ENCODE measurements at regions not wholly inside any gene's neighbourhood (a gene's known extent, or its start where the extent isn't known, plus 50 kb on each side); places are given as distances from the start of the nearest gene placed in this dataset.
A peak's percentile ranks its signal among the peaks of the same experiment; 100 is the strongest.

- Histone ChIP-seq H2AFZ (ENCODE audit: low read depth, low read length) (no peak overlapping the region), H3K36me3 (ENCODE audit: control insufficient read depth in 1 of 2, insufficient read depth in 2 of 2, low read depth in 1 of 2, low read length in 2 of 2) (no peaks in the 10 kb centered on the region), H3K4me1 (ENCODE audit: control insufficient read depth, insufficient read depth, low read depth, low read length) (no peaks in the 10 kb centered on the region), H2BK5ac (ENCODE audit: low read depth, low read length, poor library complexity, severe bottlenecking) (no peak overlapping the region), H3K27ac (ENCODE audit: low read length, poor library complexity, severe bottlenecking) (no peak overlapping the region), H3K4ac (ENCODE audit: low read depth in 1 of 2, low read length in 2 of 2) (no peak overlapping the region), H4K8ac (ENCODE audit: low read length) (no peak overlapping the region), H3K14ac (ENCODE audit: low read length in 2 of 2) (no peak overlapping the region), H3K79me1 (replicated peaks; ENCODE audit: low read length, poor library complexity, severe bottlenecking) (no peaks in the 10 kb centered on the region), H2BK12ac (ENCODE audit: low read length in 2 of 2) (no peak overlapping the region), H3K23ac (ENCODE audit: low read length in 2 of 2) (no peak overlapping the region), H2BK15ac (ENCODE audit: low read depth, poor library complexity, severe bottlenecking) (no peak overlapping the region), H4K91ac (ENCODE audit: low read length) (no peak overlapping the region), H3K9me3 (ENCODE audit: control insufficient read depth, low read length) (no peaks in the 10 kb centered on the region), H3K4me2 (ENCODE audit: low read length, poor library complexity, severe bottlenecking) (no peak overlapping the region), H3K27me3 (ENCODE audit: control insufficient read depth in 1 of 2, insufficient read depth in 1 of 2, low read length in 2 of 2) (no peaks in the 10 kb centered on the region), H3K18ac (ENCODE audit: low read depth in 1 of 2, low read length in 2 of 2) (no peak overlapping the region), H2AK5ac (ENCODE audit: low read length, severe bottlenecking) (no peak overlapping the region), H3K4me3 (ENCODE audit: insufficient read depth in 1 of 2, low read depth in 1 of 2, low read length in 2 of 2) (no peak overlapping the region), H2BK120ac (ENCODE audit: low read depth, low read length) (no peak overlapping the region), H3K9ac (ENCODE audit: low read length) (no peak overlapping the region)
- no peak for DNase-seq
Measured at GRCh38 chr2:784753-785152, 107.5 kb upstream of the TMEM18 start.

DNA sequence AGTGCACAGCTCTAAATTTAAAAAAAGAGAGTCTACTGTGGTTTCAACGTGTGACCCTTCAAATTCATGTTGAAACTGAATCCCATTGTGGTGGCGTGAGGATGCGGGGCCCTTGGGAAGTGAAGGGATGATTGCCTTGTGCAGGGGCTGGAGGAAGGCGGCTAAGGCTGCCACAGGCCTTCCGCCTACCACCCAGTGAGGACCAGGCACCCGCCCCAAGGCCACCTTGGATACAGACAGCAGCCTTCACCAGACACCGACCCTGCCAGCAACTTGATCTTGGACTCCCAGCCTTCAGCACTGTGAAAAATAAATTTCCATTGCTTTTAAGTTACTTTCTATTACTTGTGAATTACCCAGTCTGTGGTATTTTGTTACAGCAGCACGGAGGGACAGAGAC lies 103.4 kb upstream of the TMEM18 start:
- Histone ChIP-seq H3K79me1 (replicated peaks; ENCODE audit: low read length, poor library complexity, severe bottlenecking) (no peaks in the 10 kb centered on the region), H3K9me3 (ENCODE audit: control insufficient read depth, low read length) (no peaks in the 10 kb centered on the region), H3K4me2 (ENCODE audit: low read length, poor library complexity, severe bottlenecking) (no peak overlapping the region), H2BK15ac (ENCODE audit: low read depth, poor library complexity, severe bottlenecking) (no peak overlapping the region), H3K14ac (ENCODE audit: low read length in 2 of 2) (no peak overlapping the region), H3K27ac (ENCODE audit: low read length, poor library complexity, severe bottlenecking) (no peak overlapping the region), H2AK5ac (ENCODE audit: low read length, severe bottlenecking) (no peak overlapping the region), H4K91ac (ENCODE audit: low read length) (no peak overlapping the region), H3K4ac (ENCODE audit: low read depth in 1 of 2, low read length in 2 of 2) (no peak overlapping the region), H2BK5ac (ENCODE audit: low read depth, low read length, poor library complexity, severe bottlenecking) (no peak overlapping the region), H3K27me3 (ENCODE audit: control insufficient read depth in 1 of 2, insufficient read depth in 1 of 2, low read length in 2 of 2) (peaks cover 0 to 5% of the 10 kb centered on the region in 2 experiments), H3K4me3 (ENCODE audit: insufficient read depth in 1 of 2, low read depth in 1 of 2, low read length in 2 of 2) (no peak overlapping the region), H3K4me1 (ENCODE audit: control insufficient read depth, insufficient read depth, low read depth, low read length) (no peaks in the 10 kb centered on the region), H3K9ac (ENCODE audit: low read length) (no peak overlapping the region), H3K36me3 (ENCODE audit: control insufficient read depth in 1 of 2, insufficient read depth in 2 of 2, low read depth in 1 of 2, low read length in 2 of 2) (no peaks in the 10 kb centered on the region), H2BK120ac (ENCODE audit: low read depth, low read length) (no peak overlapping the region), H3K23ac (ENCODE audit: low read length in 2 of 2) (no peak overlapping the region), H3K18ac (ENCODE audit: low read depth in 1 of 2, low read length in 2 of 2) (no peak overlapping the region), H2BK12ac (ENCODE audit: low read length in 2 of 2) (no peak overlapping the region), H4K8ac (ENCODE audit: low read length) (no peak overlapping the region), H2AFZ (ENCODE audit: low read depth, low read length) (peak overlapping the region; percentile 39)
- no peak for DNase-seq
- 90% methylated on average over 8 of the region's 8 CpGs for WGBS

GRCh38 chr2:780002-780401 lies 102.8 kb upstream of the TMEM18 start:
- Histone ChIP-seq H3K27ac (ENCODE audit: low read length, poor library complexity, severe bottlenecking) (no peak overlapping the region), H2BK15ac (ENCODE audit: low read depth, poor library complexity, severe bottlenecking) (no peak overlapping the region), H3K9ac (ENCODE audit: low read length) (no peak overlapping the region), H4K91ac (ENCODE audit: low read length) (no peak overlapping the region), H2BK5ac (ENCODE audit: low read depth, low read length, poor library complexity, severe bottlenecking) (no peak overlapping the region), H3K27me3 (ENCODE audit: control insufficient read depth in 1 of 2, insufficient read depth in 1 of 2, low read length in 2 of 2) (peaks cover 0 to 5% of the 10 kb centered on the region in 2 experiments), H3K4ac (ENCODE audit: low read depth in 1 of 2, low read length in 2 of 2) (no peak overlapping the region), H3K23ac (ENCODE audit: low read length in 2 of 2) (no peak overlapping the region), H3K4me2 (ENCODE audit: low read length, poor library complexity, severe bottlenecking) (no peak overlapping the region), H4K8ac (ENCODE audit: low read length) (no peak overlapping the region), H3K14ac (ENCODE audit: low read length in 2 of 2) (no peak overlapping the region), H3K18ac (ENCODE audit: low read depth in 1 of 2, low read length in 2 of 2) (no peak overlapping the region), H2BK120ac (ENCODE audit: low read depth, low read length) (no peak overlapping the region), H3K4me3 (ENCODE audit: insufficient read depth in 1 of 2, low read depth in 1 of 2, low read length in 2 of 2) (no peak overlapping the region), H2BK12ac (ENCODE audit: low read length in 2 of 2) (no peak overlapping the region), H3K36me3 (ENCODE audit: control insufficient read depth in 1 of 2, insufficient read depth in 2 of 2, low read depth in 1 of 2, low read length in 2 of 2) (no peaks in the 10 kb centered on the region), H2AFZ (ENCODE audit: low read depth, low read length) (no peak overlapping the region), H3K79me1 (replicated peaks; ENCODE audit: low read length, poor library complexity, severe bottlenecking) (no peaks in the 10 kb centered on the region), H2AK5ac (ENCODE audit: low read length, severe bottlenecking) (no peak overlapping the region), H3K9me3 (ENCODE audit: control insufficient read depth, low read length) (no peaks in the 10 kb centered on the region), H3K4me1 (ENCODE audit: control insufficient read depth, insufficient read depth, low read depth, low read length) (no peaks in the 10 kb centered on the region)
- 68% methylated on average over 9 of the region's 9 CpGs for WGBS
- DNase-seq = no peak

DNA sequence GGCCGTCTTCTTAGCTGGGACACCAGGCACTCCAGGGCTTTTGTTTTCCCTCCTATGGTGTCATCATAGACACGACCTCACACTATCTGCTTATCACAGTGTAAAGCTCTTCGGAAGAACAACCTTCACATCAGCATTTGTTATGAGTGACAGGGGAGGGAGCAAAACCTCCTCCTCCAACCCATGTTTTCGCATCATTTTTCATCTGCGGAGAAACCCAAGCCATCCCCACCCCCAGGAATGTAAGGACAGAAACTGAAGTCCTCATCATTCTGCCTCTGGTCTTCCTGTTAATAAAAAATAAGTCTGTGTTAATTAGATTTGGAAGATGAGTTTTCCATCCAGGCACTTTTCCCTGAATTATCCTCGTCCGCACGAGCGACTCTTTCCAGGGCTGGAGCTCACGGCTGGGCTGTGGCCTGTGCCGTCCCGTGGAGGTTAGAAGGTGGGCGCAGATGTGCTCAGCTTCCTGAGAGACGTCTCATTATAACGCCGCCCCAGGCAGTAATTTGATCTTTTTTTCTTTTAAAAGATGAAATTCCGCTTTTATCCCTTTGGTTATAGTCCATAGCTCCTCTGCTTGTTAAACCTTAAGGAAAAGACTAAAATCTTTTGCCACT lies 101.6 kb upstream of the TMEM18 start:
- Histone ChIP-seq H2BK15ac (ENCODE audit: low read depth, poor library complexity, severe bottlenecking) (no peak overlapping the region), H4K91ac (ENCODE audit: low read length) (no peak overlapping the region), H3K36me3 (ENCODE audit: control insufficient read depth in 1 of 2, insufficient read depth in 2 of 2, low read depth in 1 of 2, low read length in 2 of 2) (no peaks in the 10 kb centered on the region), H3K4me1 (ENCODE audit: control insufficient read depth, insufficient read depth, low read depth, low read length) (peaks cover 7% of the 10 kb centered on the region), H3K27me3 (ENCODE audit: control insufficient read depth in 1 of 2, insufficient read depth in 1 of 2, low read length in 2 of 2) (peaks cover 0 to 5% of the 10 kb centered on the region in 2 experiments), H4K8ac (ENCODE audit: low read length) (no peak overlapping the region), H3K9ac (ENCODE audit: low read length) (no peak overlapping the region), H3K79me1 (replicated peaks; ENCODE audit: low read length, poor library complexity, severe bottlenecking) (no peaks in the 10 kb centered on the region), H3K27ac (ENCODE audit: low read length, poor library complexity, severe bottlenecking) (no peak overlapping the region), H3K4ac (ENCODE audit: low read depth in 1 of 2, low read length in 2 of 2) (no peak overlapping the region), H2AK5ac (ENCODE audit: low read length, severe bottlenecking) (no peak overlapping the region), H3K4me2 (ENCODE audit: low read length, poor library complexity, severe bottlenecking) (no peak overlapping the region), H3K14ac (ENCODE audit: low read length in 2 of 2) (no peak overlapping the region), H3K18ac (ENCODE audit: low read depth in 1 of 2, low read length in 2 of 2) (no peak overlapping the region), H3K23ac (ENCODE audit: low read length in 2 of 2) (no peak overlapping the region), H2BK120ac (ENCODE audit: low read depth, low read length) (no peak overlapping the region), H3K9me3 (ENCODE audit: control insufficient read depth, low read length) (no peaks in the 10 kb centered on the region), H2BK5ac (ENCODE audit: low read depth, low read length, poor library complexity, severe bottlenecking) (no peak overlapping the region), H3K4me3 (ENCODE audit: insufficient read depth in 1 of 2, low read depth in 1 of 2, low read length in 2 of 2) (no peak overlapping the region), H2BK12ac (ENCODE audit: low read length in 2 of 2) (no peak overlapping the region), H2AFZ (ENCODE audit: low read depth, low read length) (no peak overlapping the region)
- DNase-seq = no peak
- 91% methylated on average over 13 of the region's 17 CpGs for WGBS

Measured in mesenchymal stem cell (in vitro differentiated cells and primary cell).